ENCODE measurements at regions not wholly inside any gene's neighbourhood (a gene's known extent, or its start where the extent isn't known, plus 50 kb on each side); places are given as distances from the start of the nearest gene placed in this dataset.

GRCh38 chr4:156595041-156595440 lies 376.6 kb downstream of the PDGFC start:
- no peak for DNase-seq (ENCODE audit: low spot score)

DNA sequence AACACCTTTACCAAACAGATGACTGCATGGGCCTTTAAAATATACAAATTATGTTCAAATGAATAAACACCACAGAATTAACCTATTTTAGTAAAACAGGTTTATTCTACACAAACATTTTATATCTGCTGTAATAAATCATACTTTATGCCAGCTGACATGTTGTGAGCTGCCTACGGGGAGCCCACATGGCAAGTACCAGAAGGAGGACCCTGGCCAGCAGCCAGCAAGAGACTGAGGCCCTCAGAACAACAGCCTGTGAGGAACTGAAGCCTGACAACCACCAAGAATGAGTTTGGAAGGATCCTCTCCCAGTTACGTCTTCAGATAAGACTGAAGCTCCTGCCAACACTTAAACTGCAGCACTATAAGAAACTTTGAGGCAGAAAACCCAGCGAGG lies 377.0 kb downstream of the PDGFC start:
- DNase-seq (ENCODE audit: low spot score) = no peak

- no peak for DNase-seq (ENCODE audit: low spot score)
Measured at GRCh38 chr4:156593464-156593863, 378.1 kb downstream of the PDGFC start.

DNA sequence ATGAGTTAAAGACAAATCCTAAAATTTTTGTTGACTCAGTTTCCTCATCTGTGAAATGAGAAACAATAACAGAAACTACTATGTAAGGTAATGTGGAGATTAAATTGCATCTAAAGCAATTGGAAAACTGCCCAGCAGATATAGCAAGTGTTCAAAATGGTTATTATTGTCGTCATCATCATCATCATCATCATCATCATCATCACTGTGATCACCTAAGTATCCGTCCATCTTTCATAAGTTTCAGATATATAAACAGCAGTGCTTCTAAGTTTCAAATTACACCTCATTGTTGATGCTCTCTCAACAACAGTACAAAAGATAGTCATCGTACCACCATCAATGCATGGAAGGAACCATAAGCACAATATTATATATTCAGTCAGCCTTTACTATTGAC lies 379.9 kb downstream of the PDGFC start:
- DNase-seq (ENCODE audit: low spot score) = no peak

DNA sequence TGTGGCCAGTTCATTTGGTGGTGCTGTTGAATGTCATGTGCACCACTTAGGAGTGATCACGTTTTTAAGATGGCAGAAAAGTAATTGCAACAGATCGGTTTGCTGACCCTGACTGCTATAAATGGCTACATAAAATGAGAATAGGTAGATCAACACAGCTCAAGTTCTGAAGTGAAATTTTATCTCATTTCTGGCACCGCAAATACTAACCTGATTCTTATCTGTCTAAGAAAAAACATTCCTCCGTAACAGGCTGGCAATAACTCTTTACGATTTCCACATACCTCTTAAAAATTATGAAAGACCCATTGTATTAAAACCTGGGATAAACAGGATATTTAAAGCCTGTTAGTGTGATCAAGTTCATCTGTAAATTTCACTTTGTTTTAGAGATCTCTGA lies 387.5 kb downstream of the PDGFC start:
- DNase-seq (ENCODE audit: low spot score) = peak; percentile 13

DNA sequence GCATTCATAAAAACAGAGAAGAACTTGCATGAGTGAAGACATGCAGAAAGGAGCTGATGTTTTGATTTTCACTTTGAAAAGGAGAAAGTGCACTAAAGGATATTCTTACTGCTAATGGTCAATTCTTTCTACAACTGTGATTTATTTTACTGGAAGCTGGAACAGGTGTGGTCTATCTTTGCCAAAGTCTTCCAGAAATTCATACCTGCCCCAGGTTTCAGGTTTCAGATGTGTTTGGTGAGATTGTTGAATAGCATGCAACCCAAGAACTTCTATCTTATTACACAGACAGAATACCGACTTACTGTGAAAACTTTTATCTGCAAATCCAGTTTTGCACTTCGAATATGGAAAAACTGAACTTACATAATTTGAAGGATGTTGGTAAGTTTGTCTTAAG lies 388.3 kb downstream of the PDGFC start:
- no peak for DNase-seq (ENCODE audit: low spot score)

DNA sequence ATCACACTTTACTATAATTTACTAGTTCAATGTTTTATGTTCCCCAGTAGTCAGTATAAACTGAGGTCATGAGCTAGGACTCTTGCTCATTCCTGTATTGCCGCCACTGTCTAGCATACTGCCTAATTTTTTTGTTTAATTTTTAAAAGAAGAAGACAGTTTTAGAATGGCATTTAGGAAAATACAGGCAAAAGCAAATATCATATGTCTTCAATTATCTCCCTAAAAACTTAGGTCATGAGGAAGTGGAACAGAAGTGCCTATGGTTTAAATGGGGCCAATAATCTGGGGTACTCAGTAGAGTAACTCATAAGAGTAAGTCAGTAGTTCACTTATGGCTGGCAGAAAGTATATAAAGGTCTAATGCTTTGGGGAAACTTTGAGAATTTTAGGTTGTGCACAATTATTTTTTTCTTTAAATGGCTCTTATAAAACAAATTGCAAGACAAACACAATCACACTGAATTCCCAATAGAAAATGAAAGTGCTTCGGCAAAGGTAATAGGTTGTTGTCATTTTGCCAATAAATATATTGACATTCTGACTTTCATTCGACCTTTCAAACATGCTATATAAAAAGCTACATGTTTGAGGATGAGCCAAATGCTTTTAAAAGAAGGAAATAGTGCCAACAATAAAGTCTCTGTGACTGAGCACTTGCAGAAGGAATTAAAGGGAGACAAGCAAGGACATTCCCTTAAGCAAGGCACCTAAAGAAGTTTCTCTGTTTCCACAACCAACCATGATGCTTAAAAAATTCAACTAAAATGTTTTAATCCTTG lies 390.1 kb downstream of the PDGFC start:
- no peak for DNase-seq (ENCODE audit: low spot score)

GRCh38 chr4:156578713-156579112 lies 392.9 kb downstream of the PDGFC start:
- no peak for DNase-seq (ENCODE audit: low spot score)

- no peak for DNase-seq (ENCODE audit: low spot score)
Measured at GRCh38 chr4:156578005-156578404, 393.6 kb downstream of the PDGFC start.

- no peak for DNase-seq (ENCODE audit: low spot score)
Measured at GRCh38 chr4:156576946-156577345, 394.7 kb downstream of the PDGFC start.

GRCh38 chr4:156575430-156576073 lies 396.0 kb downstream of the PDGFC start:
- no peak for DNase-seq (ENCODE audit: low spot score)

- DNase-seq (ENCODE audit: low spot score) = no peak
Measured at GRCh38 chr4:156571146-156571545, 400.5 kb downstream of the PDGFC start.

DNA sequence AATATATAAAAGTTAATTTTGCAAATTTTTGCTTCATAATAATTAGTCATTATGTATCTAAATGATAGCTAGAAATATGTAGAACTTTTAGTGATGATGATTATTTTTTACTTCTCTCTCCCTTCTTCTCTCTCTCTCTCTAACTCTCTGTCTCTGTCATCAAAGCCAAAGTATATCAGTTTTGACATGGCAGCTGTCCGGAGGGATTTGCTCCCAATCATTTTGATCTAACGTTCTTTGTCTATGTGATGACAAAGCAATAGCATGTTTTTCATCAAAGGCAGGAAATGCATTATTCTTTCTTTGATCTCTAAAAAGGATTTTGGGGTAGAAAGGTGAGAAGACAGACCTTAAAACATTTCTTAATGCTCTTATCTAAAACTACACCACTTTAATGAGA lies 402.1 kb downstream of the PDGFC start:
- no peak for DNase-seq (ENCODE audit: low spot score)

DNA sequence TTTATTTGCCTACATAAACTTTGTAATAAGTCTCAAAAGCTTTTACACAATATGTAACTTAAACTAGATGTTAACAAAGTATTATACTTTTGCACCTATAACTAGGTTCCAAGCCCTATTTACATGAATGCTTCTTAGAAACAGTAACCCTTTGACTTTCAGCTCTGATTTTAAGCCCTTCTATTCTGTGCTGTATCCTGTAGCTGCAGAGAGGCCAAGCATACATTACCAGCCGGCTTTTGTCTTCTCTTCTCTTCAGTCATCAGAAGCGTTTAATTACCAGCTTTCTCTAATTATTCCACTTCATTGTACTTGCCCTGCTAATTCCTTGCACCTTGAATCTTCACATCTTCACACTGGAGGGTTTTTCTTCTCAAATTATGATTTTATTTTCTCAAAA lies 403.1 kb downstream of the PDGFC start:
- DNase-seq (ENCODE audit: low spot score) = no peak

GRCh38 chr4:156568041-156568440 lies 403.6 kb downstream of the PDGFC start:
- DNase-seq (ENCODE audit: low spot score) = no peak

DNA sequence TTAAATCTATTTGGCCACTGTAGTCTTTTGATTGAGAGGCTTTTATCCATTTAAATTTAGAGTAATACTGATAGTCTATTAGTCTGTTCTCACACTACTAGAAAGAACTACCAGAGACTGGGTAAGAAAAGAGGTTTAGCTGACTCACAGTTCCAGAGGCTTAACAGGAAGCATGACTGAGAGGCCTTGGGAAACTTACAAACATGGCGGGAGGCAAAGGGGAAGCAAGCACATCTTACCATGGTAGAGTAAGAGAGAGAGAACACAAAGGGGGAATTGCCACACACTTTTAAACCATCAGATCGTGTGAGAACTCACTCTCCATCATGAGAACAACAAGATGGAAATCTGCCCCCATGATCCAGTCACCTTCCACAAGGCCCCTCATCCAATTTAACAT lies 410.9 kb downstream of the PDGFC start:
- no peak for DNase-seq (ENCODE audit: low spot score)

DNA sequence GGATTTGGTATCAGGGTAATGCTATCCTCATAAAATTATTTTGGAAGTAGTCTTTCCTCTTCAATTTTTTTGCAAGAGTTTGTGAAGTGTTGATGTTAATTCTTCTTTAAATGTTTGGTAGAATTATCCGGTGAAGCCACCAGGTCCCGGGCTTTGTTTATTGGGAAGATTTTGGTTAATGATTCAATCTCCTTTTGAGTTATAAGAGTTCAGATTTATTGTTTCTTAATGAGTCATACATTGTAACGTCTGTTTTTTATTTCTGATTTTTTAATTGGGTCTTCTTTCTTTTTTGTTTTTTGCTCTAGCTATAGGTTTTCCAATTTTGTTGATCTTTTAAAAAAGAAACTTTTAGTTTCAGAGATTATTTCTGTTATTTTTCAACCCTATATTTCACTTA lies 412.3 kb downstream of the PDGFC start:
- no peak for DNase-seq (ENCODE audit: low spot score)

- no peak for DNase-seq (ENCODE audit: low spot score)
Measured at GRCh38 chr4:156558373-156559025, 413.1 kb downstream of the PDGFC start.

DNA sequence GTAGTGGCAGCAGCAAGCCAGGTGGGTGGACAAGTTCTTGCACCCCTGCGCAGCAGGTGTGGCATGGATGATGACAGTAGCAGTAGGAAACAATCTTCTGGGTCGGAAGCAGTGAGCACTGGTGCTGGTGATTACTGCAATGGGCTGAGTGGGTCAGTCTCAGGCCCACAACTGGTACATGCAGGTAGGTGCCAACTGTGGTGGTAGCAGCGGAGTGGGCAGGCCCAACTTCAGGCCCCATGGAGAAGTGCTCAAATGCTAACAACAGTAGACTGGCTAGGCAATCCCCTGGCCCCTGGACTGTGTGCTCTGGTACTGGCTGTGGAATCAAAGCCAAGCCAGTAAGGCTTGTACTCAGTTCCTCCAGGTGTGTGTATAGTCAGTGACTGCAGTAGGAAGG lies 413.7 kb downstream of the PDGFC start:
- no peak for DNase-seq (ENCODE audit: low spot score)

DNA sequence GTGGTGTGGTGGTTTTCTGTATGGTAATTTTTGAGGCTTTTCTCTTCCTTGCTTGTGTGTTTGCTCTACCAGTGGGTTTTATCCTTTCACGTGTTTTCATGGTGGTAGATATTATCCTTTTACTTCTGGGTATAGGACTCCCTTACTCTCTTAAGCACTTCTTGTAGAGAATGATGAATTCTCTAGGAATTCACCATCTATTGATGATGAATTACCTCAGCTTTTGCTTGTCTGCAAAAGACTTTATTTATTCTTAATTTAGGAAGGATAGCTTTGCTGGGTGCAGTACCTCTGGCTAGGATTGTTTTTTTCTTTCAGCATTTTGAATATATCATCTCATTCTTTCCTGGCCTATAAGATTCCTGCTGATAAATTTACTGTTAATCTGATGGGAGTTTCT lies 415.3 kb downstream of the PDGFC start:
- no peak for DNase-seq (ENCODE audit: low spot score)

DNA sequence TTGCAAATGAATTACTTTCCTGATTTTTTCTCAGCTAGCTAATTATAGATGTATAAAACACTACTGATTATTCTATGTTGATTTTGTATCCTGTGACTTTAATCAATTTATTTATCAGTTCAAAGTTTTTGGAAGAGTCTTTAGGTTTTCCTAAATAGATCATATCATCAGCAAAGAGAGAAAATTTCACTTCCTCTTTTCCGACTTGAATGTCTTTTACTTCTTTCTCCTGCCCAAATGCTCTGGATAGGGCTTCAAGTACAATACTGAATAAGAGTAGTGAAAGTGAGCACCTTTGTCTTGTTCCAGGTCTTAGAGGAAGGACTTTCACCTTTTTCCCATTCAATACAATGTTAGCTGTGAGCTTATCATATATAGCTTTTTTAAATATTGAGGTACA lies 417.9 kb downstream of the PDGFC start:
- DNase-seq (ENCODE audit: low spot score) = no peak

- DNase-seq (ENCODE audit: low spot score) = no peak
Measured at GRCh38 chr4:156547891-156548290, 423.7 kb downstream of the PDGFC start.

DNA sequence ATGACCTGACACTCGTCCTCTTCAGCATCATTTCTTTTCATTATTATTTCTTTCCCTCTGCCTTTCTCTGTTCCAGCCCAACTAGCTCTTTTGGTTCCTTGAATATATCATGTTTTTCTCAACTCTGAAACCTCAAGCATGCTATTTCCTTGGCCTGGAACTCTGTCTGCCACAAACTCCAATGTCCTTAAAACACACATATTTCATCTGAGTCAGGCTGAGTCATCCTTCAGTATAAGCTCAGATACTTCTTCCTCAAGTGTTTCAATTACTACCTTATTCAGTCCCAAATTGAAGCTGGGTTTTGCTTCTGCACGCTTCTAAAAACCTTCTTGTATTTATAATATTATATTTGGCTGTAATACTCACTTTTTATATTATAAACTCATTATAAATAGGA lies 424.2 kb downstream of the PDGFC start:
- no peak for DNase-seq (ENCODE audit: low spot score)
